ENCODE measurements at regions not wholly inside any gene's neighbourhood (a gene's known extent, or its start where the extent isn't known, plus 50 kb on each side); places are given as distances from the start of the nearest gene placed in this dataset.

- no peak for DNase-seq (ENCODE audit: low read depth in 2 of 2)
Observed at GRCh38 chr17:68812876-68813584, 142.2 kb downstream of the ABCA8 start.

- no peak for DNase-seq (ENCODE audit: low read depth in 2 of 2)
Observed at GRCh38 chr17:68809148-68809547, 146.0 kb downstream of the ABCA8 start.

GRCh38 chr17:68807998-68808772 lies 147.0 kb downstream of the ABCA8 start:
- DNase-seq (ENCODE audit: low read depth in 2 of 2), result no peak

GRCh38 chr17:68805609-68806008 lies 149.6 kb downstream of the ABCA8 start:
- no peak for DNase-seq (ENCODE audit: low read depth in 2 of 2)

GRCh38 chr17:68804777-68805520 lies 150.2 kb downstream of the ABCA8 start:
- DNase-seq (ENCODE audit: low read depth in 2 of 2), result no peak

- DNase-seq (ENCODE audit: low read depth in 2 of 2), result no peak
Observed at GRCh38 chr17:68803164-68803929, 151.8 kb downstream of the ABCA8 start.

GRCh38 chr17:68801335-68802247 lies 153.6 kb downstream of the ABCA8 start:
- DNase-seq (ENCODE audit: low read depth in 2 of 2), result no peak

GRCh38 chr17:68800751-68801150 lies 154.4 kb downstream of the ABCA8 start:
- DNase-seq (ENCODE audit: low read depth in 2 of 2), result no peak

GRCh38 chr17:68794636-68795434 lies 160.4 kb downstream of the ABCA8 start:
- DNase-seq (ENCODE audit: low read depth in 2 of 2), result no peak

GRCh38 chr17:68792873-68793272 lies 162.3 kb downstream of the ABCA8 start:
- DNase-seq (ENCODE audit: low read depth in 2 of 2), result no peak

GRCh38 chr17:68792042-68792685 lies 163.0 kb downstream of the ABCA8 start:
- no peak for DNase-seq (ENCODE audit: low read depth in 2 of 2)

GRCh38 chr17:68790931-68791330 lies 164.3 kb downstream of the ABCA8 start:
- DNase-seq (ENCODE audit: low read depth in 2 of 2), result no peak

- DNase-seq (ENCODE audit: low read depth in 2 of 2), result no peak
Observed at GRCh38 chr17:68790492-68790891, 164.7 kb downstream of the ABCA8 start.

- no peak for DNase-seq (ENCODE audit: low read depth in 2 of 2)
Observed at GRCh38 chr17:68789203-68789962, 165.8 kb downstream of the ABCA8 start.

- no peak for DNase-seq (ENCODE audit: low read depth in 2 of 2)
Observed at GRCh38 chr17:68785565-68786486, 169.4 kb downstream of the ABCA8 start.

GRCh38 chr17:68784431-68784830 lies 170.8 kb downstream of the ABCA8 start:
- DNase-seq (ENCODE audit: low read depth in 2 of 2), result no peak

GRCh38 chr17:68783861-68784260 lies 171.3 kb downstream of the ABCA8 start:
- DNase-seq (ENCODE audit: low read depth in 2 of 2), result no peak

GRCh38 chr17:68782789-68783188 lies 172.4 kb downstream of the ABCA8 start:
- no peak for DNase-seq (ENCODE audit: low read depth in 2 of 2)

Data from stimulated activated CD4-positive, alpha-beta T cell treated with anti-CD3 and anti-CD28 coated beads, Interleukin-1b, Interleukin-23, amount 100 ng/mL, for 4 hours (primary cell).